GM11168 (cell line): ENCODE measurements at regions not wholly inside any gene's neighbourhood (a gene's known extent, or its start where the extent isn't known, plus 50 kb on each side); places are given as distances from the start of the nearest gene placed in this dataset.

Experiments used
- in situ Hi-C: fragments of 300-500 bp; cut with MboI; formaldehyde crosslinking; loops from one replicate; pipeline ENCODE4 v1.12.0; 2022; ENCODE audit warnings: low sequenced_read_pairs; ENCODE audit not compliant: unreplicated experiment

DNA sequence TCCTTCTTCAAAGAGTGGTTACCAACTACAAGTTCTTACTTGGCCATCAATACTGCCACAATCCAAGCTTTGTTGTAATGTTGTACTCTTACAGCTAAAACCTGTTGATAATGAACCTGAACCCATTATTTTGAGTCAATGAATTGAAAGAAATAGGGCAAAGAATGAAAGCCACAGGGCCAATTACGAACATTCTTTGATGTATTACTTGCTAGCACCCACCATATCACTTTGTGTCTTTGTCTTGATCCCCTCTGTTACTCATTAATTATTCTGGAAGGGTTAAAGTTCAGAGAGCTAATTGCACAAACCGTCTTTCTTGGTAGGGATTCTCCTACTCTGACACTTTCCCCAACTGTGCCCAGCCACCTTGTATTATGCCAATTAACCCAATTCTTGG lies 53.2 kb upstream of the TFEC start:
- in situ Hi-C loops: no loop called here

DNA sequence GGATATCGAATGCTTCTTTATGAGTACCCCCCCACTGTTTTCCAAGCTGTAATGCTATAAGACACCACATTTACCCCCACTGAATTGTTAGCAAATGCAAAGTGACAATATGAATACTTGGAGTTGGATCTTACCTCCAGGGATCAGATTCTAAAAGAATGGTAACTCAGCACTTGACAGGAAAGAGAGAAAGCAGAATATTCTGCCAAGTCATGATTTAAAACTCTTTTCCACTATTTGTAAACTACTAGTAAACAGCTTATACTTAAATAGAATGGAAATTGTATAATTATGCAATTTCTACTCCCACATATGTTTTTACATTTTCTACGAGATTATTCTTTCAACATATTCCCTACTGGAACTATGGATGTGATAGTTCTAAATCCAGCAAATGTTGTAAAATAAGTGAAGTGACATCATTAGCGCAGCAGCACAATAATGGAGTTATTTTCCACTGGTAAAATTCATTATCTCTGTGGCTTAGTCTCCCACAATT lies 56.0 kb upstream of the TFEC start:
- in situ Hi-C loops: no loop called here

DNA sequence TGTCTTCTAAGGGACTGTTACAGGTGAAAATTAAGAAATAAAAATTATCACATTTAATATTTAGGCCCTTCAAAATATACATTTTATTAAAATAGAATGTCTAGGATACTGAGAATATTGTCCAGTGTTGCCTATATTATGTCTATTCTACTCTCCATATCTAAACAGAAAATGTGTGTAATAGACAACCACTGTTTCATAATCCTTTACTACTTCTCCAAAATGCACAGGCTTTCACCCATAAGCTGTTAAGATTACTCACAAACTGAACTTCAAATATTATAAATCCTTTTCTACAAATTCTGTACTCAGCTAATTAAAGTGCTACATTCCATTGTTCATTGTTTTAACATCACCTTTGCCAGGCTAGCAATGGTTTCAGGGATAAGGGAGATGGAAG lies 56.7 kb upstream of the TFEC start:
- in situ Hi-C loops: no loop called here

DNA sequence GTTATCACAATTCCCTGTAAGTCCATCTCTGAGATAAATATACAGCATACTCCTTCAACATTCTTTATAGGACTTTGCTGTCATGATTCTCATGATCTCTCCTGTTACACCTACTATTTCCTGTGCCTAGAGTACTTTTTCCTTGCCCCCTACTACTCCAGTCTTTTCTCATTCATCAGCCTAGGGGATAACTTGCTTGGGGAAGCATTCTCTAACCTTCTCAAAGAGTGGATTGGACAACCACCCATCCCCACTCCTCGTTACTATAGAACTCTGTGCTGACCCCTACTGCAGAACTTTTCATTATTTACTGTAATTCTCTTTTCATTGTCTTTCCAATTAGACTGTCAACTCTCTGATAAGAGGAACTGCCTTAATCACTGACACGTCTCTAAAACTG lies 57.4 kb upstream of the TFEC start:
- in situ Hi-C loops: no loop called here

DNA sequence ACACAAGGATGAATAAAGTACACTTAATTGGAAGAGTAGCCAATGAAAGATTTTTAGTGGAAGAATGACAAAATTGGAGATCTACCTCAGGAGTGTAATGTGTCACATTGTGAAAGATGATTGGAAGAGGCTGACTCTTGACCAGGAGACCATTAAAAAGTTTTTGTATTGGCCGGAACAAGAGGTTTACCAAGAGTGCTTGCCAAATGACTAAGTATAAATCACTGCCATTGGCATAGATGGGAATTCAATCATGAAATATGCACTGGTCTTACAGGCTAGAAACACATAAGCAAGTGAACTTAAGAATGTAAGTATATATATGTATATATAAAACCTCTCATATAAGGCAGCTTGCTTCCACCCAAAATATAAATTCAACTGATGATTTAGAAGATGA lies 58.7 kb upstream of the TFEC start:
- in situ Hi-C loops: no loop called here

DNA sequence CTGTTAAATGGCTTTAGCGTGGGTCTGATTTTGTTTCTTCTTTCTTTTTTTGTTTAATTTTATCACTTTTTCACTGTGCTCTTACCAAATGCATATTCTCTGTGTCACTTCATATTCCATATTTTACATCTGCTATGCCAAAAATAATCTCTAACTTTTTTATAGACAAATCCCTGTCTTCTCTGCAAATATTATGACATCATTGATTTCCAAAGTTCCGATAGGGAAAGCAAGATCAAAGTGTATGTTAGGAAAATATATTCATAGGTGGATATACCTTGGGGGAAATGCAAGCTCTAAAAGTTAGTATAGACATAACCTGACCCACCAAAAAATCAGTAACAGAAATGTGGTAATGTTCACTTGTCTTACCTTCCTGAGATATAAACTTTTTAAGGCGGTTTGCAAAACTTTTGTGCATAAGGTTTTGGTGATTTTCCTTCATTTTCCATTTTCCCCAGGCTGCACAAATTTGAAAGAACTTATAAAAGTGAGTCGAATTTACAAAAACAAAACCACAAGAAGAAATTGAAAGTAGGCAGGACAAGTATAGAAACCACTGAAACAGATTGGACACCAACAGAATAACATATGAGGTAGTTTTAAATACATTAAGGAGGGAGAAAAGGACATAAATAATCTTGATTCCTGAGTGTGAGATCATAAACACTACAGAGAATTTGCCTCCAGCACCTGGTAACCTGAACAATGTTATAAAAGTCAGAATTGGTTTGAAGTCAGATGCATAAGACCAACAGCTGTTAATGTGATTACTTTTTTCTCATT lies 63.1 kb upstream of the TFEC start:
- in situ Hi-C loops: no loop called here

DNA sequence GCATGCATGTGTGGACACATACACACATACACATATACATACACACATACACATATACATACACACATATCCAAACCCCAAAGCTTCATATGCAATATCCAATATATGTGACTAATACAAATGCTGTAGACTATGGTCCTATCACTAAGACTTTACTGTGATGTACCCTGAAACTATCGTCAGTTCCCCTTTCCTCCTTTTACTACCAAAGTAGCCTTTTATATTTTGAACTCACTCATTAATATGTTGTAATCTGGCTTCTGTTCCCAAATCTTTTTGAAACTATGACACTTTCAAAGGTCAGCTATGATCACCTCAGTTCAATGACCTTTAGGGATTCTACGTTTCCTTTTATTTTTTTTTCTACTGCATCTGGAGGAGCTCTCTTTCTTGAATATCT lies 64.8 kb upstream of the TFEC start:
- in situ Hi-C loops: no loop called here

DNA sequence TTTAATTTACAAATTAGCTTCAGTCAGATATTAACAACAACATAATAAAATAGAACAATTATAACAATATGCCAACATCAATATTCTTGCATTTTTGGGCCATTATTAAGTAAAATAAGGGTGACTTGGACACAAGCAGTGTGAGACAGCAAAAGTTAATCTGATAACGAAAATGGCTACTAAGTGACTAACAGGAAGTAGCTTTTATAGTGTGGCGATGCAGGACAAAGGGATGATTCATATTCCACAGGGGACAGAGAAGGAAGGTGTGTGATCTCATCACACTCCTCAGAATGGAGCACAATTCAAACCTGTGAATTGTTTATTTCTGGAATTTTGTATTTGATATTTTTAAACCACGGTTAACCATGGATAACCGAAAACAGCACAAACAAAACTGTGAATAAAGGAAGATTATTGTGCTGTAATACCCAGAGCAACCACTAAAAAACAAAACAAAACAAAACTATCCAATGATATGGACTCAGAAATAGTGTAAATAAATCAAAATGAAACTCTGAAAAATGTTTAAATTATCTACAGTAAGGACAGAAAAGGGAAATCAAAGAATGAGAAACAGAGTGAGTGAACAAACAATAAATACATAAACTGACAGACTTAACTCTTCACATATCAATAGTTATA lies 66.9 kb upstream of the TFEC start:
- in situ Hi-C loops: no loop called here

DNA sequence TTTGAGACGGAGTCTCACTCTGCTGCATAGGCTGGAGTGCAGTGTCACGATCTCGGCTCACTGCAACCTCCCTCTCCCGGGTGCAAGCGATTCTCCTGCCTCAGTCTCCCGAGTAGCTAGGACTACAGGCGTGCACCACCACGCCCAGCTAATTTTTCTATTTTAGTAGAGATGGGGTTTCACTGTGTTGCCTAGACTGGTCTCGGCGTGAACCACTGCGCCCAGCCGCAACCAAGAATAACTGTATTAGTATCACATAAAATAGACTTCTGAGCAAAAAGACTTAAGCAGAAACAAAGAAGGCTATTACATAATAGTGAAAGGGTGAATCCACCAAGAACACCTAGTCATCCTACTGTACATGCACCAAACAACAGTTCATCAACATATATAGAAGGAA lies 67.6 kb upstream of the TFEC start:
- in situ Hi-C loops: no loop called here

DNA sequence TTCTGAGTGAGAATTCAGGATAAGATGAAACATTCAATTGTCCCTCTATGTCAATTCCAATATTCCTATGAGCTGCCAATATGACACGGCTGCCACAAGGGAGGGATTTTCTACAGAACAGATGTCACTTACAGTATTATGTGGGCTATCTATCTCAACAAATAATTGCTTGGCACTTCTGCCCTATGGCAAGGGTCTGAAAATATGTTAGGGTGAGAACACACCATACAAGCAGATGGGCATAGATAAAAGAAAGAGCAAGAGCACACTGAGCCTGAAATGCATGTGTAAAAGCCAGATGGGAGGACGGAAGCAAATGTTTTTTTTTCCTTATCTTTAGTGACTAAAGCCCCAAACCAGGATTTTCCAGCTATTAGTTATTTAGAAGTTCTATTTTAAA lies 70.1 kb upstream of the TFEC start:
- in situ Hi-C loops: no loop called here

DNA sequence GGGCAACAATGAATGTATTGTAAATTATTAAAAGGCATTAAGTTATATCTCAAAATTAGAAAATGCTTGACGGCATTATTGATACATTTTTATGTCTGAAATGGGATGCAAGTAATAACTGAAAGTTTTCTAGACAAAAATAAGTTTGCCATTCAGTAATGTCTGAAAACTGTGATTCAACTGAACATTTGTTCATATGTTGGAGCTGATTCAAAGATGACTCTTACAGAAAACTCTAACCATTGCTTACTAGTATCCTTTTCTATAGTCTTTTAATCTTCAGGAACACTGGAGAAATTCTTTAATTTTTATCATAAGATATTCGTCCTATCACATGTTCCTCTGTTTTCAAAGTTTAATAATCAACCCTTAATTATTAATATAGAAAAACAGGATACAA lies 71.1 kb upstream of the TFEC start:
- in situ Hi-C loops: no loop called here

DNA sequence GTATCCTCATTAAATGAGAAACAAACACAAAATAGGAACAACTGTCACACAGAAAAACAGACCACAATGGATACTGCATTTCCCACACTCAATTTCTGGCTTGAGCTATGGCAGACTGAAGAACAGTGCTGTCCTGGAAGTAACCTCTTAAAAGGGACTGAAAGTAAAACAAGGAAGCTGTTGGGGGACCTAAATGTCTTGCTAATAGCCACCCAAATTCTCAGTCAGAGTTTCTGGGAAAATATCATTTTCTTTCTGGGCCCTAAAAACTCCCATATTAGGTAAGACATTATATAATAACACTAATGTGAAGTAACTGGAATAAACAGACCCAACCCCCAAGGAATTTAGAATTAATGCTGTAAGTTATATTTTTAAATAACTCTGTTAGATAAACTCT lies 80.9 kb upstream of the TFEC start:
- in situ Hi-C loops: no loop called here

DNA sequence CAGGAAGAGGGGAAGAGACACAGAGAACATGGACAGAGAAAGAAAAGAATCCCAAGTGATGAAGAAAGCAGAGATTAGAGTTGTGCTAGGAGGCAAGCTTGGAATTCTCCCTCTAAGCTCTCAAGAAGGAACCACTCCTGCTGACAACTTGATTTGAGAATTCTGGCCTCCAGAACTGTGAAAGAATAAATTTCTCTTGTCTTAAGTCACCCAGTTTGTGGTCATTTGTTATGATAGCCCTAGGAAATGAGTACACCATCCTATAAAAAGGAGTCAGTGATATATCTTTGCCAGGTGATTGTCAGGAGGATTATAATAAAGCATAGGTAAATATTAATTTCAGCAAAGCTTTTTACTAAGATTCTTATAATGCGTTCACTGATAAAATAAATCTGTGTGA lies 82.7 kb upstream of the TFEC start:
- in situ Hi-C loops: no loop called here

DNA sequence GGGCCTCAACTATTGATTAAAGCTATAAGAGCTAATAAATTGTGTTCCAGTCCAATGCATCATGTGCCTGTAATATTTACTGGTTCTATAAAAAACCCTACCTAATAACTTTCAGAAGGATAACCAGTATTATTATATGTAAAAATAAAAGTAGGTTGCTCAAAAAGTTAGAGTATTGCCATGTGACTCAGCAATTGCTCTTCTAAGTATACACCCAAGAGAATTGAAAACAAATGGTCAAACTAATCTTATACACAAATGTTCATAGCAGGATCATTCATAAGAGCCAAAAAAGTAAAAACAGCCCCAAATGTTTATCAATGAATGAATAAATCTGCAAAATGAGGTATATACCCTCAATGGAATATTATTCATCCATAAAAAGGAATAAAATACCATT lies 89.5 kb upstream of the TES start:
- in situ Hi-C loops: no loop called here

DNA sequence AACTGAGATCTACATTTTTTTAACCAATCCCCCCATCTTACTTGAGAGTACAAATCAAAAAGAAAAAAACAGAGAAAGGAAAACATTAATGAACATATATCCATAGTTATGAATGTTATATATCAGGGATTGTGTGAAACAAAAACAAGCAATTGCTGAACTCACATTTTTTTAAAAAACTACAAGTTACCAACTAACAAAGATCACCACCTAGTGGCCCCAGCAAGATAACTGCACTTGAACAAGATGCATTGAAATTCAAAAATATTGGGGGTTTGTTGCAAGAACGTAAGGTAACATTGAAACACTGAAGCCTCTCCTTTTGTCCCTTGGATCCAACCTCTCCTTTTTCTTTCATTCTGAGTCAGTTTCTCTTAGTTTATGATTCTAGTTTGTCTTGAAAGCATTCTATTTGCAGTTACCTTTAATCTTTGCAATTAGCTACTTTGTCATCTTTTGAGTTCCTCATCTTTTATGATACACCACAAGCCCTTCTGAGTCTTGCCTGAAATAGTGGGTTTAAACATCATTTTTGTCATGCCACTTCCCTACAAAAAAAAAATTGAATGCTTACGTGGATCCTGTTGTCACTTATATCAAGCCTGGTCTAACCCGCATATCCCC lies 87.3 kb upstream of the TES start:
- in situ Hi-C loops: no loop called here

DNA sequence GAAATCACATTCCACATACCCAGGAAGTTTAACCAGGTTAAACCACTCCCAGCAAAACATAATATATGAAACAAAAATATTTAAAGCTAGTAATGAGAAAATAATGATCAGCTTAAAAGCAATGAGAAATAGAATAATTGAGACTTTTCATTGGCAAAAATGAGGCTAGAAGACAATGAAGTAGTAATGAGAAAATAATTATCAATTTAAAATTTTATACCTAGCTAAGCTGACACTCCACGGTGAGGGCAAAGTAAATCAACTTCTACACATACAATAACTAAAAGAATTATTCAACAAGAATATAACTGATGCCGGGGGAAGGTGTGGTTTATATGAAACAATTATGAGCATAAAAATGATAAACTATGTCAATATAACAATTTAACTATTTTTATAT lies 82.2 kb upstream of the TES start:
- in situ Hi-C loops: no loop called here

DNA sequence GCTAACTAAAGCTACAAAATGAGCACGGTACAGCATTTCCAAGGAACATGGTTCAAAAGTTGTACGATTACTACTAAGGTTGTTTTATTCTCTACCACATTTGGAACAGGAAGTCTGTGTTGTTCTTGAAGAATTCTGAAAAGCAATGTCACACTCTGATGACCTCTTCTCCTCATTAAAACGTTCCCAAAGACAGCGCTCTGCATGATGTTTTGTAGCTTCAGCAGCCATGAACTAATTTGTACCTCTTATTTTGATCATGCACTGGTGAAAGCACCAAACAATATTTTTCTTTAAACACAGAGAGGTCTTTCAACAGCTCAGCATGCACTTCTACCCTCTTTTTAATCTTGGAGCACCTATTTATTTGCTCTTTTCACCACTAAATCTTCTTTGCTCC lies 75.0 kb upstream of the TES start:
- in situ Hi-C loops: no loop called here

DNA sequence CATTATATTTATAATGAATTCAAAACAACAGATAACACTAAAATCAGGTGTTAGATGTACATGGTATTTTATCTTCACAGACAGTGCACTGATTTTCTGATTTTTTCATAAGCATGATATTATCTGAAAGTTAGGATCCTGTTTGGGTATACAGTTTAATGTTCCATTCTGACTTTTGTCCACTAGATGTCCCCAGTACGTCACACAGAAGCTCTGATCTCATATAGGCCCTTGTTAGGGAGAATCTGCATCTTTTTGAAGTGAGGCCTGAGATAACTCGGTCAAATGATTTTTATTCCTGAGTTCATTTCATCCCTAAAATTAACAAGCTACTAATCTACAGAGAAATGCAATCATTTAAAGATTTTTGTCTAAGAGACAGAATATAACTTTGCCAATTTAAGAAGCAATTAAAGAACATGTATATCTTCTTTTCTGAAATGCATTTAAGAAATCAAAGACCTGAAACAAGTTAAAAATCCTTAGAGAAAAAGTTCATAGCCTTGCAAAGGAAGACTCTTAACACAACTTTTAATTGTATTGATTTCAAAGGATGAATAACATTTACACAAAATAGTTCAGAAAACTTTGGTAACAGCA lies 72.0 kb upstream of the TES start:
- in situ Hi-C loops: no loop called here

DNA sequence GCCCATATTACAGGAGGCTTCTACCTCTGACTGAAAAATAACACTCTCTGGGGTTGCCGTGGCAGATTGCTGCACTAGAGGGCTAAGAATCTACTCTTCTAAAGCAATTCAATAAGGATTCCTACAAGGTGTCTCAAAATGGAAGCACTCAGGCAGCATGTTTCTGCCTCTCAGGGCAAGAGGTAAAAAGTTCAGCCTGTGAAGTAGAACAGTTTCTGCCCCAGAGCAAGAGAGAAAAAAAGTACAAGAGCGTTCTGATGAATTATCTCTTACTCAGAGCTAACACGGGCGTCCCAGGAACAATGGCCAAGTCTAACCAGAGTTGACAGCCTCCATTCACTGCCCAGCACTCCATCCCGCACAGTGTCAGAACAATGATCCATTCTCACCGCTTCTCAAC lies 71.3 kb upstream of the TES start:
- in situ Hi-C loops: no loop called here

DNA sequence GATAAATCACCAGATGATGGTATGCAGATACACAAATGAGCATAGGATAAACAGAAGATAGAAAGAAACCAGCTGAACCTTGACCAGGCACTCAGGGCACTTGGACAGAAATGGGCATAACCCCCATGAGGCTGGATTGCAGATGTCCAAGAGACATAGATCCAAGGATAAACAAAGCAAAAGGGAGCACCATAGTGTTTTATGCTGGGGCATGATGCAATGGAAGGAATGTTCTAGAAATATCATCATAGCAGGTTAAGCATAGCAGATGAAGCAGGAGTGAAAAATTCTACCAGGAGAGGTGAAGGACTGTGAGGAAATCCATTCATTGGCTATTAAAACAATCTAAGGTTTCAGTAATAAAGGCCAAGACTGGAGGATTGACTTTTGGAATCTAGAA lies 70.5 kb upstream of the TES start:
- in situ Hi-C loops: no loop called here

DNA sequence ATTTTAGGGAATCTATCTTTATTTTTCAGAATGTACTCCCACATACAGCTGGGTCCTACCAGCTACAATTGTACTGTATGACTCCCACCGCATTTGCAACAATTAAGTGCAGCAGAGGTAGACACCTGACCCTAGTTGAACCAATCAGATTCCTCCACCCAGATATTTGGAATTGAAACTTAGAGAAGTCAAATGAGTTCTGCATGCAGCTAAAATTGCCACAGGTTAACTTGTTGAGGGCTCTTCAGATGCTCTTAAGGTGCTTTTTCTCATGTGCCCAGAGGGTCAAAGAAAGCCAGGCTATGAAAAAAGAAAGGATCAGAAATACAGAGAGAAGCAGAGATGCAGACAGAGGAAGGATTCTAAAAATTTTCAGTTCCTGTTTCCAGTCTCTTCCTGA lies 68.0 kb upstream of the TES start:
- in situ Hi-C loops: no loop called here
